Spinal cord (tissue), 9 donors: ENCODE measurements at regions not wholly inside any gene's neighbourhood (a gene's known extent, or its start where the extent isn't known, plus 50 kb on each side); places are given as distances from the start of the nearest gene placed in this dataset.
"Not testable (repeated sequence)": the region's sequence is repeated elsewhere in the genome, so short reads cannot be mapped to it uniquely, and the experiment has no call there.

Experiments used
- DNase-seq, 6 donors: peaks; one replicate each; pipeline versions ENCODE4 v3.0.0 to v3.0.0-alpha.2; 2013 to 2015; ENCODE audit warnings: low spot score in 6 of 6, low read depth in 4 of 6
- H3K27ac ChIP-seq: one replicate; pipeline ENCODE4 v1.5.1; 2013; ENCODE audit warnings: low read depth, low read length, control low read depth
- H3K27me3 ChIP-seq: one replicate; pipeline ENCODE4 v1.6.1; 2013; ENCODE audit warnings: low read length; ENCODE audit not compliant: control insufficient read depth, insufficient read depth
- H3K36me3 ChIP-seq: one replicate; pipeline ENCODE4 v1.6.1; 2013; ENCODE audit warnings: low read length; ENCODE audit not compliant: control insufficient read depth, insufficient read depth
- H3K4me1 ChIP-seq: one replicate; pipeline ENCODE4 v1.6.1; 2013; ENCODE audit warnings: low read length; ENCODE audit not compliant: control insufficient read depth, insufficient read depth
- H3K4me3 ChIP-seq: one replicate; pipeline ENCODE4 v1.5.1; 2013; ENCODE audit warnings: low read depth, low read length, control low read depth
- H3K9me3 ChIP-seq: one replicate; pipeline ENCODE4 v1.6.1; 2013; ENCODE audit warnings: low read length; ENCODE audit not compliant: control insufficient read depth, insufficient read depth
- WGBS: methylation state at CpG from one replicate; pipeline ENCODE4 v1.1.5; 2013; ENCODE audit warnings: missing lambda C conversion rate; ENCODE audit not compliant: insufficient coverage; 5-methylcytosine and 5-hydroxymethylcytosine counted together
- donor health status: healthy.

DNA sequence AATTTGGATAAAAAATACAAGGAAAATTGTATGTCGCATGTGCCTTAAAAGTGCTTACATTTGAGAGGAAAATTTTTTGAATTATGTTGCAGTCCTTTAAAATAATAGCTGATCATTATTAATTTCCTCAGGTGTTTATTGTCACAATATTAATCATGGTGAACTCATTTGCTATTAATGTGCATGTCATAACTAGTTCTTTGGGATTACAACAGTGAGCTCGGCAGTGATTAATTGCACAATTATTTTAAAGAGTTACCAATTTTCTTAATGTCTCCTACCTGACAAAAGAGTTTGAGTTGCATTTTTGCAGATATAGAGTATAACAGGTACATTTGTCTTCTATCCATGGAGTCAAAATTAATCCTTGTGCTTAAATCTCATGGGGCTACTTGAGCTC, 854.3 kb downstream of the BRINP3 start:
- no CpG with 5 or more reads among the region's 2 CpGs for WGBS
- no peaks in the 10 kb centered on the region for H3K9me3 ChIP-seq
- no peak for DNase-seq
- H3K36me3 ChIP-seq = no peaks in the 10 kb centered on the region
- H3K4me3 ChIP-seq = no peak overlapping the region
- no peak overlapping the region for H3K27ac ChIP-seq
- H3K27me3 ChIP-seq = no peaks in the 10 kb centered on the region
- H3K4me1 ChIP-seq = no peaks in the 10 kb centered on the region

DNA sequence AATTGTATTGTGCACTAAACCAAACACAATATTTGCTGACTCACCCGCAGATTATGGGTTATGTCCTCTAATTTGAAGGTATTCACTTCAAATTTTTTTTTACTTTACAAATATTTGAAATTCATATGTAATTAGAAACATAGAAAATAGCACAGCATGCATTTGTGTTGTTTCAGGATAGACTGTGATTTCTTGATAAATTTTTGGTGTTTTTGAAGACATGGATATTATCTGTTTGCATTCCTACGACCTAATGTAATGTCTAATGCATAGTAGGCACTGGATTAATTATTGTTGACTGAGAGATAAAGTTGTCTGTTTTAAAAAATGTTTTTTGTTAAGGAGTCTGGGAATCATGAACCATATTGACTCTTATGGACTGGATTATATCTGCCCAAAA, 850.2 kb downstream of the BRINP3 start:
- Histone ChIP-seq H3K4me1 (no peaks in the 10 kb centered on the region), H3K4me3 (no peak overlapping the region), H3K27me3 (no peaks in the 10 kb centered on the region), H3K27ac (no peak overlapping the region), H3K9me3 (no peaks in the 10 kb centered on the region), H3K36me3 (no peaks in the 10 kb centered on the region)
- no peak for DNase-seq
- 100% methylated on average over 1 of the region's 2 CpGs for WGBS

DNA sequence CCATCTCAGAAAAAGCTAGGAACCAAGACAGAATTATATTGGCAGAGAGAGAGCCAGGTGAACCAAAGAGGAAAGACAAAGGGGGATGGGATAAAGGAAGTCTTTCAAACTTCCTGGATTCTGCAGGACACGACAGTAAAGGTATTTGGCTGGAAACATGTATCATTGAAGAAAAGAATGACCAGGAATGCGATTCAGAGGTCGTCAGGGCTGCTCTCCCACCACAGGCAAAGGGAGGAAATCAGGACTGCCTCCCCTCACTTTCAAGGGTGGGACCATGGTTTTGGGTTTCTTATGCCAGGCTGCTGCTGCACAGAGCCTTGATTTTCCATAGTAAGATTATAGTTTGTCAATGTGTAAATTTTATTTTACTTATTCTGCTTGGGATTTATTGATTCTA, 848.8 kb downstream of the BRINP3 start:
- no peaks in the 10 kb centered on the region for H3K9me3 ChIP-seq
- 32% methylated on average over 3 of the region's 3 CpGs for WGBS
- no peaks in the 10 kb centered on the region for H3K36me3 ChIP-seq
- no peak overlapping the region for H3K27ac ChIP-seq
- no peak overlapping the region for H3K4me3 ChIP-seq
- no peaks in the 10 kb centered on the region for H3K4me1 ChIP-seq
- DNase-seq = no peak
- no peaks in the 10 kb centered on the region for H3K27me3 ChIP-seq

DNA sequence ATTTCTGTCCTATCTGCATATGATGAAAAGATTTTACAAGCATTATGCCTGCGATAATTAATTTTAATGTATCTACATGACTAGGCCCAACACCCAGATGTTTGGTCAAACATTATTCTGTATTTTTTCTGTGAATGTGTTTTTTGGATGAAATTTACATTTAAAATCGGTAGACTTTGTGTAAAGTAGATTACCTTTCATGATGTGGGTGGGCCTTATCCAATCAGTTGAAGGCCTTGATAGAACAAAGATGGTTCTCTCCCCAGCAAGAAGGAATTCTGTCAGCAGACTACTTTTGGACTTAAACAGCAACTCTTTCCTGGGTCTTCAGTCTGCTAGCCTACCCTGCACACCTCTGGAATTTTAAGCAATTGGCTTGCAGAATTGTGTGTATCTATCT, 844.0 kb downstream of the BRINP3 start:
- no peak overlapping the region for H3K27ac ChIP-seq
- no peaks in the 10 kb centered on the region for H3K36me3 ChIP-seq
- no CpG with 5 or more reads among the region's 2 CpGs for WGBS

DNA sequence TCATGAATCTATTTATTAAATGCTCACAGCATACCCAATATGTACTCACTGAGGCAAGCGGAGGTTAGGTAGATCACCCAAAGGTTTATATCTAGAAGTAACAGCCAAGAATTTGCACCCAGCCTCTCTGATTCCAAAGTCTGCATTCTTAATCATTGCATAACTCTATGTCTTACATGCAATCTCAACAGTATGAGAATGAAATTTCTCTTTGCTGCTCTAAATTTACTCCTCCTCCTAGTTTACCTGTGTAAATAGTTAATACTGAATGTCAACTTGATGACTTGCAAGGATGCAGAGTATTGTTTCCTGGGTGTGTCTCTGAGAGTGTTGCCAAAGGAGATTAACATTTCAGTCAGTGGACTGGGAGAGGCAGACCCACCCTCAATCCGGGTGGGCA, 840.6 kb downstream of the BRINP3 start:
- 94% methylated on average over 2 of the region's 2 CpGs for WGBS

More for the DNA sequence above, 844.0 kb downstream of the BRINP3 start:
- H3K27me3 ChIP-seq = no peaks in the 10 kb centered on the region
- H3K4me3 ChIP-seq = no peak overlapping the region
- no peaks in the 10 kb centered on the region for H3K9me3 ChIP-seq
- DNase-seq = no peak
- H3K4me1 ChIP-seq = no peaks in the 10 kb centered on the region

DNA sequence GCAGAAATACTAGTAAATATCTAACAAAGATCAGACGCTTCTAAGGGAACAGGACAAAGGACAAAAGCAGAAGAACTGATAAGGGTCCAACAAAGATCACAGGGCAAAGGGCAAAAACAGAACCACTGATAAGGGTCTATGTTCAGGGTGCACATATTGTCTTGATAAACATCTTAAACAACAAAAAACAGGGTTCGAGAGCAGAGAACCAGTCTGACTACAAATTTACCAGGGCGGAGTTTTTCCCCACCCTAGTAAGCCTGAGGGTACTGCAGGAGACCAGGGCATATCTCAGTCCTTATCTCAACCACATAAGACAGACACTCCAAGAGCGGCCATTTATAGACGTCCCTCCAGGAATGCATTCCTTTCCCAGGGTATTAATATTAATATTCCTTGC, 833.5 kb downstream of the BRINP3 start:
- H3K27me3 ChIP-seq, H3K9me3 ChIP-seq, H3K36me3 ChIP-seq, H3K4me3 ChIP-seq, H3K27ac ChIP-seq, H3K4me1 ChIP-seq, DNase-seq: not testable (repeated sequence)
- WGBS = 92% methylated on average over 2 of the region's 5 CpGs

More for the DNA sequence above, 840.6 kb downstream of the BRINP3 start:
- Histone ChIP-seq H3K36me3 (no peaks in the 10 kb centered on the region), H3K9me3 (no peaks in the 10 kb centered on the region), H3K4me1 (no peaks in the 10 kb centered on the region), H3K4me3 (no peak overlapping the region), H3K27ac (no peak overlapping the region), H3K27me3 (no peaks in the 10 kb centered on the region)
- DNase-seq = no peak

DNA sequence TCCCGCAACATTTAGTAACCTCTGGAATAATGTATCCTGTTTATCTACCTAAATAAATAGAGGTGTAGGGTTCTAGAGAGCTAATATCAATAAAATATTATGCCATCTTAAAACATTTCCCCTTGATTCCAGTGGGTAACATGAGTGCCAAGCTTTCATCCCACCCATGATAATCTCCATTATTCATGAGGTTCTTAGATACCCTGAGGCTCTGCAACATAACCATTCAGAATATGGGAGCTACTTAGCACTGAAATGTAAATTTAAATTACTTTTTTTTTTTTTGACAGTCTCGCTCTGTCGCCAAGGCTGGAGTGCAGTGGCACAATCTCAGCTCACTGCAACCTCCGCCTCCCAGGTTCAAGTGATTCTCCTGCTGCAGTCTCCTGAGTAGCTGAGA, 832.7 kb downstream of the BRINP3 start:
- Histone ChIP-seq H3K9me3 (no peaks in the 10 kb centered on the region), H3K36me3 (no peaks in the 10 kb centered on the region), H3K27me3 (no peaks in the 10 kb centered on the region), H3K27ac (no peak overlapping the region), H3K4me3 (no peak overlapping the region), H3K4me1 (no peaks in the 10 kb centered on the region)
- no peak for DNase-seq
- WGBS = 92% methylated on average over 2 of the region's 4 CpGs

DNA sequence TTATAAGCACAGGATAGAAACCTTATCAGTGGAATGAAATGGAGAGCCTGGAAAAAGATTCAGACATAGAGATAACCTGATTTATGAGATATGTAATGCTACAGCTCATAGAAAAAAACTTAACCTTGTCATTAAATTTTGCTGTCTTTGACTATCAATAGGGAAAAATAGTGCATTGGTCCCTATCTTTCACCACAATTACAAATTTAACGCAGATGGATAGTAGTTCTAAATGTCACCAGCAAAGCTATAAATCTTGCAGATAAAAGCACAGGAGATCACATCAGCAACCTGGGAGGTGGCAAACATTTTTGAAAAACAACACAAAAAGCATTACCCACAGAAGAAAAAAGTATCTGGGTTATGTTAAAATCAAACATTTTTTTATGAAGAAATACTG, 831.6 kb downstream of the BRINP3 start:
- no peak overlapping the region for H3K27ac ChIP-seq
- H3K27me3 ChIP-seq = no peaks in the 10 kb centered on the region
- H3K9me3 ChIP-seq = no peaks in the 10 kb centered on the region
- no CpG with 5 or more reads among the region's 1 CpG for WGBS
- no peak for DNase-seq
- no peaks in the 10 kb centered on the region for H3K36me3 ChIP-seq
- H3K4me3 ChIP-seq = no peak overlapping the region
- no peaks in the 10 kb centered on the region for H3K4me1 ChIP-seq

DNA sequence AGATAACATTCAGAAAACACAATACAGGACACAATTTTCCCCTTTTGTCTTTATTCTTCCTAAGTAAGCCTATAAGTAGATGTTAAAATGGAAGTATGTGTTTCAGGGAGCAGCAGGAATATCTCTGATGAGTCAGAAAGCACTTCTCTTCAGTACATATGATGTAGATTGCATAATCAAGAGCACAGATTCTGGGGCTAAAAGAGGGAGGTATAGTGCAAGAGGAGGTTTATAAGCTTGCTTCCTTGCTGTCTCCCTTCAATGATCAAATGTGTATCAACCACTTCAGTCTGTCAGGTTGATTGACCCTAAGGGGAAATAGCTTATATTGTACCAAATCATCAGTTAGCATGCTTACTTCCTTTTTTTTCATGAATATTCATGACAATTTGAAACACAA, 822.8 kb downstream of the BRINP3 start:
- no peak overlapping the region for H3K4me3 ChIP-seq
- no peaks in the 10 kb centered on the region for H3K9me3 ChIP-seq
- no peak for DNase-seq
- H3K27ac ChIP-seq = no peak overlapping the region
- no peaks in the 10 kb centered on the region for H3K4me1 ChIP-seq
- H3K27me3 ChIP-seq = no peaks in the 10 kb centered on the region
- H3K36me3 ChIP-seq = no peaks in the 10 kb centered on the region

DNA sequence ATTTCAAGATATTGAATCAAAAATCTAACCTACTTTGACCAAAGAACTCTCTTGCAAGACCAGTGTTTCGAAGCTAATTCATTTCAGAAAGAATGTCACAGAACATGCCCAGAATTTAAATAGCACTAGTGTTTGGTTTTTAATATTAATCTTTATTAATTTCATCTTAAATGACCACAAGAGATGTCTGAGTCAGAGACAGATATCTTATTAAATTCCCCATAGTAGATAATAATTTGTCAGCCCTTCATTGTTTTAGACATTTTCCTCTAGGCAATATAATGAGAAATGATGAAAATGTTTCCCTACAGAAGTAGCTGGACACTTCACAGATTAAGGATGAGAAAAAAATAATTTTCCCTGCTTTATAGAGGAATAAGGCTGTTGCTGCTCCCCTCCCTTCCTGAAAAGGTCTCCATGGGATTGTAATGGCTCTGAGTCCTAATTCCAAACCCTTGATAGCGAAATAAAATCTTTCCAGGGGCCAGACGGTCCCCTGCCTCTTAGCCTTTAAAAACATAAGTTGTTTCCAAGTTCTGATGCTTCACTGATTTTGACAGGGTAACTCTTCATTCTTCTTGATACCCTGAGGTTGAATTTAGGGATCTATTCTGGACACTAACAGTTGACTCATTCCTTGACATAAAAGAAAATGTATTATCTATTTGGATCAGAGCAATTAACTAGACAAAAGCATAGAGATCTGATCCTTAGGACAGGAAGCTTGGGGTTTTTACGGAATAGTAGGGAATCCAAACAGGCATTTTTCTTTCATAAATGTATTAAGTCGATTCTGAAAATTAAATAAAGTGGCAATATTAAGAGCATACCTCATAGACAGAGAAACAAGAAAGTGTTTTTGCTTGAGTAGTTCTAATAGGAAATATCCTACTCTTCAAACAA, 820.8 kb downstream of the BRINP3 start:
- DNase-seq = peak in 1 of 6 donors; percentile 15
- H3K4me3 ChIP-seq = no peak overlapping the region
- no peaks in the 10 kb centered on the region for H3K36me3 ChIP-seq
- no peaks in the 10 kb centered on the region for H3K27me3 ChIP-seq
- no peaks in the 10 kb centered on the region for H3K9me3 ChIP-seq
- no peak overlapping the region for H3K27ac ChIP-seq
- WGBS = no CpG with 5 or more reads among the region's 5 CpGs
- no peaks in the 10 kb centered on the region for H3K4me1 ChIP-seq
